B cell (primary cell): ENCODE measurements at regions not wholly inside any gene's neighbourhood (a gene's known extent, or its start where the extent isn't known, plus 50 kb on each side); places are given as distances from the start of the nearest gene placed in this dataset.

Experiments used
- ATAC-seq: fragments of 200-7000 bp; cut with Tn5 transposase; one replicate; pipeline ENCODE4 v1.10.0; 2021; ENCODE audit warnings: low read depth, mild to moderate bottlenecking, moderate number of reproducible peaks, moderate library complexity
- CTCF ChIA-PET: fragments of 350-600 bp; sonication (Branson Sonifier 250); formaldehyde crosslinking; loops from one replicate; lab custom pipeline; 2021; ENCODE audit warnings: antibody characterized with exemption, inconsistent platforms; lab: Charles Lee
- POLR2A ChIA-PET: fragments of 350-600 bp; sonication (Branson Sonifier 250); formaldehyde crosslinking; loops from one replicate; lab custom pipeline; 2021; ENCODE audit warnings: antibody characterized with exemption; lab: Charles Lee
- DNase-seq: peaks from one replicate; pipeline ENCODE4 v3.0.0; 2013
- H2AFZ ChIP-seq: 2 replicates; pipeline ENCODE4 v1.6.1; 2012; ENCODE audit warnings: mild to moderate bottlenecking, low read depth, low read length; ENCODE audit not compliant: insufficient read depth, poor library complexity, severe bottlenecking
- H3K27ac ChIP-seq, 2 donors: 1 replicate in 1 of 2; 2 replicates in 1 of 2; pipeline ENCODE4 v1.5.1; 2012 to 2013; ENCODE audit warnings: low read length in 2 of 2, mild to moderate bottlenecking in 2 of 2, moderate library complexity in 1 of 2
- H3K27me3 ChIP-seq, 4 experiments: fragments of 200-600 bp in 1 of 4; sonication (generic) in 1 of 4; replicated peaks in 1 of 4; 1 replicate in 2 of 4; 2 replicates in 2 of 4; pipeline versions ENCODE4 v1.6.1 to v1.7.0; 2013 to 2016; ENCODE audit warnings: low read length in 3 of 4, mild to moderate bottlenecking in 2 of 4, mixed read lengths in 1 of 4, moderate library complexity in 1 of 4; ENCODE audit not compliant: insufficient read depth in 4 of 4, control insufficient read depth in 3 of 4; ENCODE audit errors: control extremely low read depth in 1 of 4
- H3K36me3 ChIP-seq, 2 experiments: replicated peaks in 1 of 2; 1 replicate in 1 of 2; 2 replicates in 1 of 2; pipeline versions ENCODE4 v1.6.1 to v1.7.1; 2013; ENCODE audit warnings: low read length in 1 of 2; ENCODE audit not compliant: insufficient read depth in 2 of 2, control insufficient read depth in 1 of 2; ENCODE audit errors: control extremely low read depth in 1 of 2, extremely low read depth in 1 of 2
- H3K4me1 ChIP-seq, 2 donors: fragments of 200-600 bp in 1 of 2; sonication (generic) in 1 of 2; 1 replicate in 1 of 2; 2 replicates in 1 of 2; pipeline versions ENCODE4 v1.5.1 to v1.6.1; 2013 to 2017; ENCODE audit warnings: low read length in 2 of 2; ENCODE audit not compliant: control insufficient read depth in 2 of 2, insufficient read depth in 2 of 2
- H3K4me2 ChIP-seq: replicated peaks from 2 replicates; pipeline ENCODE3; 2012; ENCODE audit warnings: mild to moderate bottlenecking, low read depth, low read length; ENCODE audit not compliant: poor library complexity, severe bottlenecking
- H3K4me3 ChIP-seq, 5 experiments: fragments of 200-600 bp in 1 of 5; sonication (generic) in 1 of 5; 1 replicate in 3 of 5; 2 replicates in 2 of 5; pipeline versions ENCODE4 v1.5.1 to v1.7.0; 2011 to 2016; ENCODE audit warnings: low read length in 4 of 5, mild to moderate bottlenecking in 4 of 5, low read depth in 2 of 5, control low read depth in 1 of 5, moderate library complexity in 1 of 5; ENCODE audit not compliant: insufficient read depth in 1 of 5; ENCODE audit errors: control extremely low read depth in 1 of 5, extremely low read depth in 1 of 5
- H3K79me2 ChIP-seq: fragments of 200-600 bp; sonication (generic); one replicate; pipeline ENCODE4 v1.6.0; 2016; ENCODE audit warnings: low read length; ENCODE audit not compliant: control insufficient read depth, insufficient read depth
- H3K9ac ChIP-seq: fragments of 200-600 bp; sonication (generic); 2 replicates; pipeline ENCODE4 v1.6.1; 2017; ENCODE audit warnings: mild to moderate bottlenecking, low read length, moderate library complexity
- H3K9me3 ChIP-seq, 3 donors: one replicate each; pipeline versions ENCODE4 v1.6.1 to v1.7.1; 2013; ENCODE audit warnings: low read length in 2 of 3; ENCODE audit not compliant: control insufficient read depth in 2 of 3, insufficient read depth in 1 of 3; ENCODE audit errors: control extremely low read depth in 1 of 3
- H4K20me1 ChIP-seq: 2 replicates; pipeline ENCODE4 v1.6.0; 2012; ENCODE audit warnings: mild to moderate bottlenecking, low read length; ENCODE audit not compliant: insufficient read depth, control insufficient read depth, poor library complexity, severe bottlenecking
- H3K27ac Mint-ChIP-seq: one replicate; pipeline ENCODE4 v1.8.0; 2021; ENCODE audit warnings: mixed read lengths
- H3K27me3 Mint-ChIP-seq: one replicate; pipeline ENCODE4 v1.8.0; 2021; ENCODE audit warnings: mixed read lengths
- H3K4me1 Mint-ChIP-seq: one replicate; pipeline ENCODE4 v1.8.0; 2021; ENCODE audit warnings: mixed read lengths
- H3K4me3 Mint-ChIP-seq: one replicate; pipeline ENCODE4 v1.8.0; 2021; ENCODE audit warnings: mixed read lengths
- H3K9me3 Mint-ChIP-seq: one replicate; pipeline ENCODE4 v1.8.0; 2022; ENCODE audit warnings: mixed read lengths; ENCODE audit not compliant: insufficient read depth
- EZH2 ChIP-seq: IDR thresholded peaks from 2 replicates; pipeline ENCODE4 v1.6.1; 2012; ENCODE audit warnings: borderline replicate concordance, low read depth, mild to moderate bottlenecking, moderate library complexity, low read length; ENCODE audit not compliant: insufficient read depth, poor library complexity, severe bottlenecking
- WGBS: methylation state at CpG from one replicate; pipeline ENCODE4 v1.1.5; 2013; ENCODE audit warnings: missing lambda C conversion rate; ENCODE audit not compliant: insufficient coverage; 5-methylcytosine and 5-hydroxymethylcytosine counted together
- intact Hi-C: fragments of 100-400 bp; cut with micrococcal nuclease; formaldehyde crosslinking; loops from one replicate; pipeline ENCODE4 v1.10.0; 2022
- TF ChIP-seq, protein P1 (sequence below): fragments of 200-600 bp; IDR thresholded peaks from one replicate; pipeline ENCODE4 v1.8.0; 2022; ENCODE audit warnings: antibody characterized with exemption, mild to moderate bottlenecking

DNA sequence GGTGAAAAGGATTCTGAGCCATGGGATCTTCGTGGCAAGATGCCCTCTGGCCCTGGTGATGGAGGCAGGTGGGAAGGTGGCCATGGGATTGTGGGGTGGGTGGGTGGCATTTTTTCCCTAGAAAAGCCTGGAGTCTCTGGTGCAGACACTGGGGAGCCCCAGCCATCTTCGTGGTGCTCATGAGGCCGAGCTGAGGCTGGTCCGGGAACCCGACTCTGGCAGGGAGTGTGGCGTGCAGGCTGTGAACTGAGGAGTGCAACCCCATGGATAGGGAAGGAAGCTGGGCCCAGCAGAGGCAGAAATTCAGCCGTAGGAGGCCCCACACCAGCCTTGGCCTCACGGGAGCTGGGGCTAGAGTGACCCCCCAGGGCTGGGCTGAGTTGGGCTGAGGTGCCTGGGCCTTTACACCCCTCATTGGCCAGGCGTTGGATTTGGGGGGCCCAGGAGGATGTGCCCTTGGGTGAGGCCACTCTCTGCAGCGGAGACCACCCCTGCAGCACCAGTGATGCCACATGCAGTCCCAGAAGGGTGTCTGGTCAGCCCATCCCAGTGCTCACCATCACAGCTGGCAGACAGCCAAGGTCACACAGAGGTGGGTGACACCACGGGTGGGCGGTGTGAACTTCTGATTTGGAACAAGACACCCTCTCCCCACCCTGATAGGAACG is 115.6 kb upstream of the HDAC4 start:
- peaks cover 0 to 2% (median 0%) of the 10 kb centered on the region in 4 experiments for H3K27me3 ChIP-seq
- intact Hi-C loops: no loop called here
- H3K4me2 ChIP-seq: no peak overlapping the region
- ChIA-PET POLR2A (no interaction called here), CTCF (no interaction called here)
- no peaks in the 10 kb centered on the region for H3K36me3 ChIP-seq
- no peak overlapping the region for H3K4me3 ChIP-seq
- H3K9ac ChIP-seq: no peak overlapping the region
- no peaks in the 10 kb centered on the region for H3K4me1 ChIP-seq
- WGBS: 86% methylated on average over 13 of the region's 13 CpGs
- H3K9me3 ChIP-seq: peaks cover 0 to 10% (median 0%) of the 10 kb centered on the region in 3 donors
- H4K20me1 ChIP-seq: no peaks in the 10 kb centered on the region
- H3K27me3 Mint-ChIP-seq: peaks cover 4% of the 10 kb centered on the region
- H3K27ac ChIP-seq: no peak overlapping the region
- H3K4me1 Mint-ChIP-seq: no peaks in the 10 kb centered on the region
- H3K79me2 ChIP-seq: no peaks in the 10 kb centered on the region
- no peak overlapping the region for H3K4me3 Mint-ChIP-seq
- TF ChIP-seq, protein P1, sequence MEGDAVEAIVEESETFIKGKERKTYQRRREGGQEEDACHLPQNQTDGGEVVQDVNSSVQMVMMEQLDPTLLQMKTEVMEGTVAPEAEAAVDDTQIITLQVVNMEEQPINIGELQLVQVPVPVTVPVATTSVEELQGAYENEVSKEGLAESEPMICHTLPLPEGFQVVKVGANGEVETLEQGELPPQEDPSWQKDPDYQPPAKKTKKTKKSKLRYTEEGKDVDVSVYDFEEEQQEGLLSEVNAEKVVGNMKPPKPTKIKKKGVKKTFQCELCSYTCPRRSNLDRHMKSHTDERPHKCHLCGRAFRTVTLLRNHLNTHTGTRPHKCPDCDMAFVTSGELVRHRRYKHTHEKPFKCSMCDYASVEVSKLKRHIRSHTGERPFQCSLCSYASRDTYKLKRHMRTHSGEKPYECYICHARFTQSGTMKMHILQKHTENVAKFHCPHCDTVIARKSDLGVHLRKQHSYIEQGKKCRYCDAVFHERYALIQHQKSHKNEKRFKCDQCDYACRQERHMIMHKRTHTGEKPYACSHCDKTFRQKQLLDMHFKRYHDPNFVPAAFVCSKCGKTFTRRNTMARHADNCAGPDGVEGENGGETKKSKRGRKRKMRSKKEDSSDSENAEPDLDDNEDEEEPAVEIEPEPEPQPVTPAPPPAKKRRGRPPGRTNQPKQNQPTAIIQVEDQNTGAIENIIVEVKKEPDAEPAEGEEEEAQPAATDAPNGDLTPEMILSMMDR: no peak
- no peak for TF ChIP-seq EZH2
- H3K27ac Mint-ChIP-seq: no peak overlapping the region
- H2AFZ ChIP-seq: no peak overlapping the region
- H3K9me3 Mint-ChIP-seq: no peaks in the 10 kb centered on the region
- no peak for DNase-seq
- no peak for ATAC-seq

DNA sequence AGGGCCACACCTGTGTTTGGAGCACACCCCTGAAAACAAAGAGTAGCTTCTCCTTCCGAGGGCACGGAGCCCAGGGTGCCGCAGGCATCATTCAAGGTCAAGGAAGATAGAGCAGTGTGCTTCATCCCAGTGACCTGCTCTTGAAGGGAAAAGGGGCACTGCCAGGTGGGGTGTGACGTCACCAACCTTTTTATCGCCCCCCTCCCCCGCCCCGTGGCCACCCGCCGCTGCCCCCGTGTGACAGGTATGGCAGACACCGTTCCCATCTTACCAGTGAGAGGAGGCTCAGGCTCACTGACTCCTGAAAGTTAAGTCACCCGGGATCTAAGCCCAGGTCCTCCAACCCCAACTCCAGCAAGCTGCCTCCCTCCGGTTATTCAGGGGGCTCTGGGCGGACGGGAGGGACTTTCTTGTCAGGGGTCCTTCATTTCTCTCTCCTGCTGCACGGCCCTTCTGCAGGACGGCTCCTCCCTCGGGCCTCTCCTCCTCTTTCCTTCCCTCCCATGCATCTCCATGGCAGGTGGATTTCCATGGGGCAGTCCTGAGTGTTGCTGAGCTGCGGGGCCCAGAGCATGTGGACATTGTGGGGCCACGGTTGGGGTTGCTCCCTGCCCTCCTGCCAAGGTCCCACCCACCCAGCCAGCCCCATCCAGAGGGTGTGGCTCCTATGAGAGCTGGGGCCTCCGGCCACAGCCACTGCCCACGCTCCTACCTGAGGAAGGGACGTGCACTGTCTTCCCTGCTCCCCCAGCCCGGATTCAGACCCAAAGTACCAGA is 114.1 kb upstream of the HDAC4 start:
- Mint-ChIP-seq H3K4me1 (no peaks in the 10 kb centered on the region), H3K4me3 (no peak overlapping the region), H3K27ac (no peak overlapping the region), H3K27me3 (peaks cover 4% of the 10 kb centered on the region), H3K9me3 (no peaks in the 10 kb centered on the region)
- no peaks in the 10 kb centered on the region for H3K79me2 ChIP-seq
- no peak overlapping the region for H3K4me2 ChIP-seq
- H3K4me1 ChIP-seq: no peaks in the 10 kb centered on the region
- WGBS: 87% methylated on average over 20 of the region's 24 CpGs
- no peaks in the 10 kb centered on the region for H4K20me1 ChIP-seq
- no peak overlapping the region for H3K27ac ChIP-seq
- ChIA-PET CTCF (no interaction called here), POLR2A (no interaction called here)
- no peak for TF ChIP-seq EZH2
- TF ChIP-seq, protein P1: no peak
- H3K36me3 ChIP-seq: no peaks in the 10 kb centered on the region
- H2AFZ ChIP-seq: no peak overlapping the region
- H3K9me3 ChIP-seq: peaks cover 0 to 10% (median 0%) of the 10 kb centered on the region in 3 donors
- H3K4me3 ChIP-seq: no peak overlapping the region
- intact Hi-C loops: no loop called here
- H3K9ac ChIP-seq: no peak overlapping the region
- ATAC-seq (no peak), DNase-seq (no peak)
- H3K27me3 ChIP-seq: no peaks in the 10 kb centered on the region
